PFSK-1 (cell line): ENCODE measurements at regions not wholly inside any gene's neighbourhood (a gene's known extent, or its start where the extent isn't known, plus 50 kb on each side); places are given as distances from the start of the nearest gene placed in this dataset.

ENCODE experiments used
- FOXP2 ChIP-seq: optimal IDR thresholded peaks from 2 replicates; pipeline ENCODE3; 2011; ENCODE audit warnings: borderline replicate concordance, control low read depth, inconsistent platforms; ENCODE audit not compliant: insufficient read depth; ENCODE audit errors: extremely low read length, extremely low read depth
- POLR2AphosphoS5 ChIP-seq: IDR thresholded peaks from 2 replicates; pipeline ENCODE4 v1.6.1; 2012; ENCODE audit warnings: low read depth, mild to moderate bottlenecking, control low read depth, low read length, moderate library complexity
- SIN3A ChIP-seq: IDR thresholded peaks from 2 replicates; pipeline ENCODE4 v1.6.1; 2012; ENCODE audit warnings: mild to moderate bottlenecking, low read length, moderate library complexity, borderline replicate concordance; ENCODE audit not compliant: insufficient read depth
- TAF1 ChIP-seq: IDR thresholded peaks from 2 replicates; pipeline ENCODE4 v1.6.1; 2012; ENCODE audit warnings: low read length, control low read depth, borderline replicate concordance; ENCODE audit not compliant: insufficient read depth
- TF ChIP-seq, protein P1 (sequence below), 2 experiments: IDR thresholded peaks; 2 replicates each; pipeline versions ENCODE4 v1.6.1 to v1.8.0; 2011 to 2012; ENCODE audit warnings: low read depth in 2 of 2, low read length in 2 of 2, control low read depth in 1 of 2, inconsistent platforms in 1 of 2, mild to moderate bottlenecking in 1 of 2, moderate library complexity in 1 of 2; ENCODE audit not compliant: insufficient read depth in 1 of 2

DNA sequence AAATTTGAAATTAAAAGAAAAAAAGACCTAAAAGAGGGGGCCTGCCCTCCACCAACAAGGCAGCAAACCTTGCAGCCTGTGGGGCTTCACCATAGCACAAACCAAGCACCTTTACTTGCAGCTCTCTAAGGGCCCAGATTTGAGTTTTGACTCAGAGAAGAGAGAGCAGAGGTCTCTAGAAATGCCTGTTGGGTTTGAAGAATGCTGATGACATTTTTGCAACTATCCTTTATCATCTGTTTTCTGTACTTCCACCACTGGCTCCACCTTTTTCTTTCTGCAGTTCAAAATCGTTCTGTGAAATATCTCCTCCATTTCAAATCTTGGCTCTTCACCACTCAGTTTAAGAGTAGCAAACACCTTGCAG is 83.8 kb upstream of the HMGA2 start:
- TF ChIP-seq POLR2AphosphoS5 (no peak), FOXP2 (no peak), TAF1 (no peak), SIN3A (no peak)
- TF ChIP-seq, protein P1, sequence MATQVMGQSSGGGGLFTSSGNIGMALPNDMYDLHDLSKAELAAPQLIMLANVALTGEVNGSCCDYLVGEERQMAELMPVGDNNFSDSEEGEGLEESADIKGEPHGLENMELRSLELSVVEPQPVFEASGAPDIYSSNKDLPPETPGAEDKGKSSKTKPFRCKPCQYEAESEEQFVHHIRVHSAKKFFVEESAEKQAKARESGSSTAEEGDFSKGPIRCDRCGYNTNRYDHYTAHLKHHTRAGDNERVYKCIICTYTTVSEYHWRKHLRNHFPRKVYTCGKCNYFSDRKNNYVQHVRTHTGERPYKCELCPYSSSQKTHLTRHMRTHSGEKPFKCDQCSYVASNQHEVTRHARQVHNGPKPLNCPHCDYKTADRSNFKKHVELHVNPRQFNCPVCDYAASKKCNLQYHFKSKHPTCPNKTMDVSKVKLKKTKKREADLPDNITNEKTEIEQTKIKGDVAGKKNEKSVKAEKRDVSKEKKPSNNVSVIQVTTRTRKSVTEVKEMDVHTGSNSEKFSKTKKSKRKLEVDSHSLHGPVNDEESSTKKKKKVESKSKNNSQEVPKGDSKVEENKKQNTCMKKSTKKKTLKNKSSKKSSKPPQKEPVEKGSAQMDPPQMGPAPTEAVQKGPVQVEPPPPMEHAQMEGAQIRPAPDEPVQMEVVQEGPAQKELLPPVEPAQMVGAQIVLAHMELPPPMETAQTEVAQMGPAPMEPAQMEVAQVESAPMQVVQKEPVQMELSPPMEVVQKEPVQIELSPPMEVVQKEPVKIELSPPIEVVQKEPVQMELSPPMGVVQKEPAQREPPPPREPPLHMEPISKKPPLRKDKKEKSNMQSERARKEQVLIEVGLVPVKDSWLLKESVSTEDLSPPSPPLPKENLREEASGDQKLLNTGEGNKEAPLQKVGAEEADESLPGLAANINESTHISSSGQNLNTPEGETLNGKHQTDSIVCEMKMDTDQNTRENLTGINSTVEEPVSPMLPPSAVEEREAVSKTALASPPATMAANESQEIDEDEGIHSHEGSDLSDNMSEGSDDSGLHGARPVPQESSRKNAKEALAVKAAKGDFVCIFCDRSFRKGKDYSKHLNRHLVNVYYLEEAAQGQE (IDR thresholded peaks at IDR 0.05; ENCODE audit: insufficient read depth in 1 of 2, low read depth in 2 of 2, low read length in 2 of 2) = no peak

DNA sequence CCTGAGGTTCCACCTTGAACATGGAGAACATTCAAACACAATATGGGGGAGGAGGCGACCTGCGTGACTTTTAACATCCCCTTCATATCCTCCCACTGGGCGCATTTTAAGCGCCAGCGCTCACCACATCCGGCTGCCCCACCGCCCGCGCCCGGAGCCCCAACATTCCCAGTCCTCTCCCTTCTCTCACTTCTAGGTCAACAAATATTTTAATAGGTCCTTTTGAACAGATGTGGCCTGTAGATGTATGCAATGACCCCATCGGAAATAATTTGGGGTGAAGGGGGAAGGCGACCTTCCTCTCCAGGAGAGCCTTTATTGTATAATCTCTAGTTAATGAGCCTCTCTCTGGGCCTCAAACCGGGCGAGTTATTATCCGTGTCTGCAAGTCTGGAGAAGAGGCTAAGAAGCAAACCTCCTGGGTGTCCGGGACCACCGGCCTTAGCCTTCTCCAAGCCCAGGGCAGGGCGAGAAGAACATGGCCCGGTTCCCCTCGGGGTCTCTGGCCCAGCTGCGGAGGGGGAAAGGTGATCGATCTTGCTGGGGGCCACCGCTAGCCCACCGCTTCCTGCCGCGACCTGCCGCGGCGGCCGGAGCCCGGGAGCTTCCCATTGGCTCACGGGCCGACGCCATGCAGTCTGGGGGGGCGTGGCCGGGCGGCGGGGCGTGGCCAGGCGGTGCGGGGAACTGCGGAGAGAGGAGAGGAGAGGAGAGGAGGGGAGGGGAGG is 83.2 kb upstream of the HMGA2 start:
- TF ChIP-seq TAF1 (peak; percentile 51; the same call in 1 of the 2 replicates), SIN3A (peak; percentile 43; the same call in 1 of the 2 replicates), POLR2AphosphoS5 (peak; percentile 42)
- TF ChIP-seq, protein P1 (IDR thresholded peaks at IDR 0.05; ENCODE audit: insufficient read depth in 1 of 2, low read depth in 2 of 2, low read length in 2 of 2) = no peak

DNA sequence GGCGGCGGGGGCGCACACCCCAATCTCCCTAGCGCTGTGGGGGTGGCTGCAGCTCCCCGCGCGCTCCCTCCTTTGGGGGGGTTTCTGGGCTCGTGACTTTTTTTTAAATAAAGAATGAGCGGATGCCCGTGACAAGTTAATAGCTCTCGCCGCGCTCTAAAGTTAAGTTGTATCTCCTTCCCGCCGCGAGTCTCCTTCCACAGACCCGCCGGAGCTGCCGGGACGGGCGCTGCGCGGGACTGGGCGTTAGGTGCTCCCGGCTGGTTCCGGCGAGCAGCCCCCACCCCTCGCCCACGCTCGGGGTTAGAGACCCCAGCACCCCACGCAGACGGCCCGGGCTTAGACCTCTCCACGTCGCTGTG is 82.6 kb upstream of the HMGA2 start:
- TF ChIP-seq TAF1 = no peak
- TF ChIP-seq, protein P1 (IDR thresholded peaks at IDR 0.05; ENCODE audit: insufficient read depth in 1 of 2, low read depth in 2 of 2, low read length in 2 of 2) = no peak
- no peak for TF ChIP-seq FOXP2
- peak; percentile 56; the same call in 1 of the 2 replicates for TF ChIP-seq POLR2AphosphoS5
- TF ChIP-seq SIN3A = no peak

DNA sequence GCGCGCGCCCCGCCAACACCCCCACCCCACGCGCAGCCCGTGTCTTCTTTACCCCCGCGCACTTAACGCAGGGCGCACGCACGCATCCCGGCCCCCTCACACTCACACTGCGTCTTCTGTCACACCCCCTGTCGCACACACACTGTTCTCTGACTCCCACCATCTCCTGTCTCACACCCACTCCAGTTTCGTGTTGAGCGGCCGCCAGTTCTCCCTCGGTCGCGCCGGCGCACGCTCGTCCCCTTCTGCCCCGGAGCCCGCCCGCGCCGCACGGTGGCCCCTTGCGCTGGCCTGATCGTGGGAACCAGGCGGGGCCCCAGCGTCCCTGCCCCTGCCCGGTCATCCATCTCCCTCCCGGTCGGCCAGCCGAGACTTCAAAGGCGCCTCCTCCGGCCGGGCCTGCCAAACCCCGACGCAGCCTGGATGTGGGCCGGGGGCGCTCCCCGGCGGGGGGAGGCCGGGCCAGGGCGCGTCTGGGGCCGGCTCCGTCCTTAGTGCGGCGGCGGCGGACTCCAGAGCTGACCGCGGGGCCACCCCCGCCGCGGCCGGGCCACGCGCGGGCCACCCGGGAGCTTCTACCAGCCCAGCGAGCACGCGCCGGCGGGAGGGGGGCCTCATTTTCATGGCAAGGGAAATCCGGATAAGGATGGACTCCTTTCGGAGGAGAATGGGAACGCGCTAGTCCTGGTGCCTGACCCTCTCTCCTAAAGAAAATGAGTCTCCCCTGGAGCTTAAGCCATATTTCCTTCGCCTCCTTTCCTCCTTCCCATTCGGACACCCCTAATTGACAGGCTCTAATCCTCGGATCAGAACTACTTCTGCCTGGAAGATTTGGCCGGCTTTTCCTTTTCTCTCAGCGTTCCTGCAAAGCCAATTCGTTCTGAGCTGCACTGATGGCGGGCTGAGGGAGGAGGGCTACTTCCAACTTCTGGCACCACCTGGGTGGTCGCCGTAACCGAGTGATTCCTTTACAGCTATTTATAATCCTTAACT is 82.0 kb upstream of the HMGA2 start:
- TF ChIP-seq SIN3A (0 out of 2 replicates have a peak, but pooled peaks have one; percentile 19), FOXP2 (no peak), TAF1 (0 out of 2 replicates have a peak, but pooled peaks have one; percentile 32), POLR2AphosphoS5 (peak; percentile 13; the same call in 1 of the 2 replicates)
- TF ChIP-seq, protein P1 (IDR thresholded peaks at IDR 0.05; ENCODE audit: insufficient read depth in 1 of 2, low read depth in 2 of 2, low read length in 2 of 2) = no peak
